Spleen (tissue), 11 donors: ENCODE measurements at regions not wholly inside any gene's neighbourhood (a gene's known extent, or its start where the extent isn't known, plus 50 kb on each side); places are given as distances from the start of the nearest gene placed in this dataset.

Source experiments
- DNase-seq: peaks from one replicate; pipeline ENCODE4 v3.0.0-alpha.2; 2020
- H3K27ac ChIP-seq, 8 donors: fragments of 200-600 bp; sonication (generic) in 7 of 8; 1 replicate in 4 of 8; 2 replicates in 4 of 8; pipeline versions ENCODE4 v1.5.0 to v1.8.0; 2016 to 2021; ENCODE audit warnings: inconsistent platforms in 4 of 8, mild to moderate bottlenecking in 4 of 8, moderate library complexity in 1 of 8
- H3K27me3 ChIP-seq, 7 donors: fragments of 200-600 bp; sonication (generic) in 6 of 7; replicated peaks in 1 of 7; 1 replicate in 4 of 7; 2 replicates in 3 of 7; pipeline versions ENCODE4 v1.5.0 to v1.8.0; 2016 to 2021; ENCODE audit warnings: inconsistent platforms in 3 of 7, mild to moderate bottlenecking in 1 of 7
- H3K36me3 ChIP-seq, 6 donors: fragments of 200-600 bp; sonication (generic) in 5 of 6; 1 replicate in 4 of 6; 2 replicates in 2 of 6; pipeline versions ENCODE4 v1.5.0 to v1.8.0; 2016 to 2021; ENCODE audit warnings: inconsistent platforms in 2 of 6
- H3K4me1 ChIP-seq, 6 donors: fragments of 200-600 bp; sonication (generic) in 5 of 6; 1 replicate in 3 of 6; 2 replicates in 3 of 6; pipeline versions ENCODE4 v1.5.0 to v1.8.0; 2016 to 2021; ENCODE audit warnings: inconsistent platforms in 3 of 6
- H3K4me3 ChIP-seq, 8 donors: fragments of 200-600 bp; sonication (generic) in 7 of 8; 1 replicate in 4 of 8; 2 replicates in 4 of 8; pipeline versions ENCODE4 v1.5.0 to v1.8.0; 2016 to 2021; ENCODE audit warnings: inconsistent platforms in 4 of 8, mild to moderate bottlenecking in 4 of 8, moderate library complexity in 2 of 8
- H3K9me3 ChIP-seq, 8 donors: fragments of 200-600 bp; sonication (generic) in 7 of 8; 1 replicate in 4 of 8; 2 replicates in 4 of 8; pipeline versions ENCODE4 v1.5.0 to v1.8.0; 2016 to 2021; ENCODE audit warnings: inconsistent platforms in 4 of 8
- POLR2A ChIP-seq, 3 donors: fragments of 450-650 bp; IDR thresholded peaks; one replicate each; pipeline ENCODE4 v1.5.1; 2017; ENCODE audit warnings: antibody characterized with exemption in 3 of 3, mild to moderate bottlenecking in 1 of 3
- POLR2AphosphoS5 ChIP-seq, 3 donors: sonication (generic); formaldehyde crosslinking; IDR thresholded peaks; one replicate each; pipeline ENCODE4 v1.5.1; 2017; ENCODE audit warnings: antibody characterized with exemption in 3 of 3
- WGBS, 5 donors: extraction: QIAGEN DNeasy Blood & Tissue Kit in 3 of 5; methylation state at CpG; one replicate each; pipeline versions ENCODE4 v1.1.5 to v1.1.7; 2013 to 2018; 5-methylcytosine and 5-hydroxymethylcytosine counted together
- intact Hi-C: fragments of 100-400 bp; cut with DNase I; formaldehyde crosslinking; loops from one replicate; pipeline ENCODE4 v1.15.0; 2023; ENCODE audit warnings: low total_unique reads
- TF ChIP-seq, protein P1 (sequence below), 11 experiments: fragments of 200-600 bp in 7 of 11; fragments of 450-650 bp in 4 of 11; sonication (generic) in 4 of 11; IDR thresholded peaks in 8 of 11; conservative IDR thresholded peaks in 3 of 11; 1 replicate in 7 of 11; 2 replicates in 4 of 11; pipeline versions ENCODE4 v1.4.0 to v1.8.0; 2016 to 2021; ENCODE audit warnings: antibody characterized with exemption in 11 of 11, inconsistent platforms in 4 of 11, mild to moderate bottlenecking in 1 of 11
- donor health status: healthy with polysubstance abuse.
- donor health status: DM: no; HTN: no; CAD: no; lungs with moderate emphysema.
- donor health status: DM: no; HTN: no; CAD: no.
- donor health status: Bipolar disorder and iron deficiency.
- donor health status: healthy.
- donor health status: DM: no; HTN: no; CAD: no.
- donor health status: DM: yes; HTN: yes; CAD: no.

DNA sequence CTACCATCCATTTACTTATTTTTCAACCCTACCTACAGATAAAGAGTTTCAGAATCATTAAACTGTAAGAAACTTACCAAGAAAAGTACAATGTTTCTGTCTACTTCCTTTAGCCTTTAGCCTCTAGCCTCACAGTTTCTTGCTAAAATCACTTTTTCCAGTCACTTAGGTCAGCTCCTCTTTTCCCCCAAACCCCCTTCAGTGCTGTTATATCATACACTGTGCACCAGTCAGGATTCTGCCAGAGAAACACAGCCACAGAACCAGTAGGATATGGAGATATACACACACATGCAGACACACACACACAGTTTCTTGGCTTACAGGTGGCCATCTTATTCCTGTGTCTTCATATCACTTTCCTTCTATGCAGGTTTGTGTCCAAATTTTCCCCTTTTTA lies 139.9 kb upstream of the LIPC start:
- intact Hi-C loops: no loop called here
- Histone ChIP-seq H3K27ac (no peak overlapping the region), H3K9me3 (peaks cover 0 to 21% (median 12%) of the 10 kb centered on the region in 8 donors), H3K4me3 (no peak overlapping the region), H3K36me3 (no peaks in the 10 kb centered on the region), H3K27me3 (no peaks in the 10 kb centered on the region), H3K4me1 (no peaks in the 10 kb centered on the region)
- DNase-seq: no peak
- TF ChIP-seq, protein P1, sequence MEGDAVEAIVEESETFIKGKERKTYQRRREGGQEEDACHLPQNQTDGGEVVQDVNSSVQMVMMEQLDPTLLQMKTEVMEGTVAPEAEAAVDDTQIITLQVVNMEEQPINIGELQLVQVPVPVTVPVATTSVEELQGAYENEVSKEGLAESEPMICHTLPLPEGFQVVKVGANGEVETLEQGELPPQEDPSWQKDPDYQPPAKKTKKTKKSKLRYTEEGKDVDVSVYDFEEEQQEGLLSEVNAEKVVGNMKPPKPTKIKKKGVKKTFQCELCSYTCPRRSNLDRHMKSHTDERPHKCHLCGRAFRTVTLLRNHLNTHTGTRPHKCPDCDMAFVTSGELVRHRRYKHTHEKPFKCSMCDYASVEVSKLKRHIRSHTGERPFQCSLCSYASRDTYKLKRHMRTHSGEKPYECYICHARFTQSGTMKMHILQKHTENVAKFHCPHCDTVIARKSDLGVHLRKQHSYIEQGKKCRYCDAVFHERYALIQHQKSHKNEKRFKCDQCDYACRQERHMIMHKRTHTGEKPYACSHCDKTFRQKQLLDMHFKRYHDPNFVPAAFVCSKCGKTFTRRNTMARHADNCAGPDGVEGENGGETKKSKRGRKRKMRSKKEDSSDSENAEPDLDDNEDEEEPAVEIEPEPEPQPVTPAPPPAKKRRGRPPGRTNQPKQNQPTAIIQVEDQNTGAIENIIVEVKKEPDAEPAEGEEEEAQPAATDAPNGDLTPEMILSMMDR (IDR thresholded peaks at IDR 0.05 in 8 of 11, conservative IDR thresholded peaks at IDR 0.05 in 3 of 11): no peak
- TF ChIP-seq POLR2A (IDR thresholded peaks at IDR 0.05) (no peak), POLR2AphosphoS5 (IDR thresholded peaks at IDR 0.05) (no peak)

DNA sequence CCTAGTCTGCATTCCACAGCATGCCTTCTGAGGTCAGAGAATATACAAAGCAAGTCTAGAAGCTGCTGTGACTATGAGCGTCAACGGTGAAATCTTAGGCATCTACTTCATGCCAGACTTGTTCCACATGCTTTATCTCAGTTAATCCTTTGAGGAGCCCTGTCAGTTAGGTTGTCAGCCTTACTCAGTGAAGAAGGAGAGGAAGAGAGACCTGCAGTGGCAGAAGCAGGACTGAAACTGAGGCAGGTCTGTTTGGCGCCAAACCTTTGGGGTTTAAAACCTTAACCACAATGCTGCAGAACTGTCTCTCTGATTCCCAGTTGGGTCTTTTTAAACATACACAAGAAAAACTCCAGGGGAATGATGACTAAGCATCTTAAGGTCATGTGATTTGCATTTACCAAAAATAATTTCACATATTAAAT lies 139.0 kb upstream of the LIPC start:
- Histone ChIP-seq H3K4me1 (no peaks in the 10 kb centered on the region), H3K36me3 (no peaks in the 10 kb centered on the region), H3K27me3 (no peaks in the 10 kb centered on the region), H3K27ac (no peak overlapping the region), H3K4me3 (no peak overlapping the region), H3K9me3 (peaks cover 0 to 21% (median 12%) of the 10 kb centered on the region in 8 donors)
- intact Hi-C loops: no loop called here
- 80 to 91% (median 88%) methylated on average over 3 of the region's 3 CpGs for WGBS, 5 donors
- no peak for DNase-seq
- TF ChIP-seq POLR2AphosphoS5 (IDR thresholded peaks at IDR 0.05) (no peak), POLR2A (IDR thresholded peaks at IDR 0.05) (no peak)
- TF ChIP-seq, protein P1 (IDR thresholded peaks at IDR 0.05 in 8 of 11, conservative IDR thresholded peaks at IDR 0.05 in 3 of 11): no peak

DNA sequence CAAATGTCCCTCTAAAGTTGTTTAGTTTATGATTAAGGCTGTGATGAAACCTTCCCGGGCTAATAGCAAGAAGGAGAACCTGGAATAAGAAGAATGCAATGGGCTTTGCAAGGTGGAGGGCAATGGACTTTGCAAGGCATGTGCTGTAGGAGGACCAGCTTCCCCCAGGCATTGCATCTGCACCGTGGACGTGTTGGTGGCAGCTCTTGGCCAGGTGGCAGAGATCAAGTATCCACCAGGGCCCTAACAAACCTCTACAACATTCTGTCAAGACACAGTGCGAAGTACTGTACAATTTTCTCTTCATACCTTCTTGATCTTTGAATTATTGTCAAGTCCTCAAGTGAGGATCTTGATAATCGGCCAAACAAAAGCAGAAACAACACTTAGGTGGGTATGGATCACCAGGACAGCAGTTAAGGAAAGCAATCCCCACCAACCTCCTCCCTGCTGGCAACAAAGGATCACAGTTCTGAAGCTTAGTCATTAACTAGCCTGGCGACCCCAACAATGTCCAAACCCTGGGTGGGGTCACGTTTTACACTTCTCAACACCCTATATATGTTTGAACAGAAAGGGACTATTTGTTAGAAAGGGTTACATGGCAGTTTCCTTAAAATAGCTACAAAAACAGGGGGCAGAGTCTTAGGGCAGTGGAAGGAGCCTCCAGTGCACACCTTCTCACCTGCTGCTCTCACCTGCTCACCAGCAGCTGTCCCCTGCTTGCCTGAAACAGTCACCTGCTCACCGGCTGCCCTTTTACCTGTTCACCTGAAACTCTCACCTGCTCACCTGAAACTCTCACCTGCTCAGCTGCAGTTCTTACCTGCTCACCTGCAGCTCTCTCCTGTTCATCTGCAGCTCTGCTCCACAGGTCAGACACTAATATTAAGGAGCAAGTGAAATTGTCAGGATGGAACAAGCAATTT lies 137.9 kb upstream of the LIPC start:
- Histone ChIP-seq H3K27me3 (no peaks in the 10 kb centered on the region), H3K9me3 (peaks cover 0 to 21% (median 12%) of the 10 kb centered on the region in 8 donors), H3K27ac (no peak overlapping the region), H3K4me1 (no peaks in the 10 kb centered on the region), H3K36me3 (no peaks in the 10 kb centered on the region), H3K4me3 (no peak overlapping the region)
- TF ChIP-seq, protein P1 (IDR thresholded peaks at IDR 0.05 in 8 of 11, conservative IDR thresholded peaks at IDR 0.05 in 3 of 11): no peak
- TF ChIP-seq POLR2A (IDR thresholded peaks at IDR 0.05) (no peak), POLR2AphosphoS5 (IDR thresholded peaks at IDR 0.05) (no peak)
- DNase-seq: no peak
- intact Hi-C loops: no loop called here
- WGBS, 5 donors: 78 to 91% (median 89%) methylated on average over 8 of the region's 8 CpGs

DNA sequence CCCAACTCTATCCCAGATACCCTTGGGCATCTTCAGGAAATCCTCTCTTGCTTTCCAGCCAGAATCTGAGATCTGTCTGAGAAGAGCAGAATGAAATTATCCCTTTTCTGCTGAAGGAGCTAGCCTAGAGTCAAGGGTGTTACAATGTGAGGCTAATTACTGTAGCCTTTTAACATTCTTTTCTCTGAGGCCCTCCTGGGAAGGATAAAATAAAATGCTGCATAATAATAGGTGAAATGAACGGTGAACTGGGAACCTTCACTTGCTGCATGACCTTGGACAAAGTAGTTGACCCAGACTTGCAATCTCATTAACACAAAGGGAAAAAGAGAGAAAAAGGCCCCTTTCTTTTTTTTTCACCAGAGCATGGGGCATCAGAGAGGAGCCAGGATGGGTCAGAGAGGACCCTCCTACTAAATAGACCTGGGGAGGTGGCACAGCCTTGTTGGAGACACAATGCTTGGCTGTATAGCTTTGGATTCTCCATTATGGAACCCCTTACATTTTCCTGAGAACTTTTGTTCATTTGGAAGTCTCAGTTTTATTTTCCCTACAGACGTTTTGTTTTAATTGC lies 137.0 kb upstream of the LIPC start:
- Histone ChIP-seq H3K27me3 (peaks cover 0 to 4% (median 0%) of the 10 kb centered on the region in 7 donors), H3K4me3 (no peak overlapping the region), H3K27ac (no peak overlapping the region), H3K36me3 (no peaks in the 10 kb centered on the region), H3K9me3 (peaks cover 0 to 21% (median 12%) of the 10 kb centered on the region in 8 donors), H3K4me1 (no peaks in the 10 kb centered on the region)
- TF ChIP-seq POLR2AphosphoS5 (IDR thresholded peaks at IDR 0.05) (no peak), POLR2A (IDR thresholded peaks at IDR 0.05) (no peak)
- TF ChIP-seq, protein P1 (IDR thresholded peaks at IDR 0.05 in 8 of 11, conservative IDR thresholded peaks at IDR 0.05 in 3 of 11): no peak
- WGBS, 5 donors: 60 to 83% (median 71%) methylated on average over 2 of the region's 2 CpGs
- intact Hi-C loops: no loop called here
- no peak for DNase-seq
